Ovary (tissue), 7 donors: ENCODE measurements at regions not wholly inside any gene's neighbourhood (a gene's known extent, or its start where the extent isn't known, plus 50 kb on each side); places are given as distances from the start of the nearest gene placed in this dataset.

Experiments used
- DNase-seq, 5 donors: peaks; one replicate each; pipeline ENCODE4 v3.0.0-alpha.2; 2019 to 2020
- H3K27ac ChIP-seq, 2 donors: fragments of 200-600 bp; one replicate each; pipeline versions ENCODE4 v1.5.1 to v1.8.0; 2019 to 2022
- H3K27me3 ChIP-seq: fragments of 200-600 bp; one replicate; pipeline ENCODE4 v1.8.0; 2022
- H3K36me3 ChIP-seq: fragments of 200-600 bp; sonication (generic); one replicate; pipeline ENCODE4 v1.5.1; 2019
- H3K4me1 ChIP-seq: one replicate; pipeline ENCODE4 v1.8.1; 2013; ENCODE audit warnings: mild to moderate bottlenecking, moderate library complexity; ENCODE audit not compliant: insufficient read depth
- H3K4me3 ChIP-seq: fragments of 200-600 bp; sonication (generic); one replicate; pipeline ENCODE4 v1.5.1; 2017
- H3K9me3 ChIP-seq, 2 donors: fragments of 200-600 bp in 1 of 2; sonication (generic) in 1 of 2; one replicate each; pipeline versions ENCODE4 v1.5.1 to v1.8.1; 2013 to 2019; ENCODE audit warnings: mild to moderate bottlenecking in 1 of 2, moderate library complexity in 1 of 2
- CTCF ChIP-seq, 3 donors: fragments of 450-650 bp in 2 of 3; fragments of 200-600 bp in 1 of 3; IDR thresholded peaks; one replicate each; pipeline versions ENCODE4 v1.5.1 to v1.8.0; 2016 to 2022; ENCODE audit warnings: antibody characterized with exemption in 3 of 3, mild to moderate bottlenecking in 1 of 3
- EP300 ChIP-seq: sonication (generic); formaldehyde crosslinking; IDR thresholded peaks from one replicate; pipeline ENCODE4 v1.6.1; 2017; ENCODE audit warnings: antibody characterized with exemption
- POLR2A ChIP-seq: fragments of 450-650 bp; IDR thresholded peaks from one replicate; pipeline ENCODE4 v1.6.1; 2017; ENCODE audit warnings: antibody characterized with exemption, mild to moderate bottlenecking, moderate library complexity
- WGBS, 3 donors: extraction: QIAGEN DNeasy Blood & Tissue Kit in 1 of 3; methylation state at CpG; one replicate each; pipeline versions ENCODE4 v1.1.5 to v1.1.7; 2013 to 2017; 5-methylcytosine and 5-hydroxymethylcytosine counted together
- intact Hi-C, 4 donors: fragments of 100-400 bp; cut with DNase I; formaldehyde crosslinking; loops; one replicate each; pipeline versions ENCODE4 v1.11.0 to v1.15.1; 2022 to 2023
- donor health status: DM: no; HTN: no; CAD: no; lungs with moderate emphysema.
- donor health status: DM: no; HTN: no; CAD: no.
- donor health status: Bipolar disorder and iron deficiency.
- donor health status: DM: no; HTN: no; CAD: no.
- donor health status: DM: yes; HTN: yes; CAD: no.

- Histone ChIP-seq H3K4me3 (no peak overlapping the region), H3K27me3 (no peaks in the 10 kb centered on the region), H3K4me1 (peaks cover under 1% of the 10 kb centered on the region), H3K36me3 (no peaks in the 10 kb centered on the region), H3K9me3 (no peaks in the 10 kb centered on the region), H3K27ac (no peak overlapping the region)
- intact Hi-C loops, result no loop called here
- no peak for TF ChIP-seq POLR2A
- TF ChIP-seq CTCF (IDR thresholded peaks at IDR 0.05), result no peak
- TF ChIP-seq EP300, result no peak
- no peak for DNase-seq
- WGBS, 3 donors, result 80 to 92% (median 90%) methylated on average over 10 of the region's 10 CpGs
These were observed 106.1 kb upstream of the CITED2 start for GRCh38 chr6:139480356-139481165.

GRCh38 chr6:139479433-139480222 is 105.2 kb upstream of the CITED2 start:
- intact Hi-C loops, result loop anchor here in 1 of 4 donors (10.0 kb wide), 1 partner anchor 105 kb away; the partner anchor contains the start of gene CITED2
- Histone ChIP-seq H3K27ac (no peak overlapping the region), H3K9me3 (no peaks in the 10 kb centered on the region), H3K36me3 (no peaks in the 10 kb centered on the region), H3K4me3 (no peak overlapping the region), H3K27me3 (no peaks in the 10 kb centered on the region), H3K4me1 (peaks cover 4% of the 10 kb centered on the region)
- DNase-seq, result no peak
- WGBS, 3 donors, result 84 to 87% (median 85%) methylated on average over 8 of the region's 8 CpGs
- TF ChIP-seq CTCF (IDR thresholded peaks at IDR 0.05), result no peak
- no peak for TF ChIP-seq POLR2A
- no peak for TF ChIP-seq EP300

- no peak for TF ChIP-seq POLR2A
- TF ChIP-seq CTCF (IDR thresholded peaks at IDR 0.05), result no peak
- intact Hi-C loops, result loop anchor here in 1 of 4 donors (10.0 kb wide), 1 partner anchor 101 kb away; the partner anchor contains the start of gene CITED2
- no peak for DNase-seq
- no peaks in the 10 kb centered on the region for H3K27me3 ChIP-seq
- no peaks in the 10 kb centered on the region for H3K36me3 ChIP-seq
- peaks cover 8% of the 10 kb centered on the region for H3K4me1 ChIP-seq
- WGBS, 3 donors, result 76 to 84% (median 77%) methylated on average over 4 of the region's 4 CpGs
- H3K4me3 ChIP-seq, result no peak overlapping the region
- H3K9me3 ChIP-seq, result no peaks in the 10 kb centered on the region
- peak overlapping the region in 1 of 2 donors; percentile 83 for H3K27ac ChIP-seq
These were observed 101.2 kb upstream of the CITED2 start for GRCh38 chr6:139475646-139476045.

GRCh38 chr6:139475241-139475640 is 100.8 kb upstream of the CITED2 start:
- no peak for DNase-seq
- no peak for TF ChIP-seq POLR2A
- no peak for TF ChIP-seq EP300
- TF ChIP-seq CTCF (IDR thresholded peaks at IDR 0.05), result no peak
- WGBS, 3 donors, result 61 to 77% (median 73%) methylated on average over 5 of the region's 5 CpGs
- Histone ChIP-seq H3K27ac (peak overlapping the region in 1 of 2 donors; percentile 83), H3K27me3 (no peaks in the 10 kb centered on the region), H3K36me3 (no peaks in the 10 kb centered on the region), H3K9me3 (no peaks in the 10 kb centered on the region), H3K4me3 (no peak overlapping the region), H3K4me1 (peaks cover 8% of the 10 kb centered on the region)
- intact Hi-C loops, result loop anchor here in 1 of 4 donors (10.0 kb wide), 1 partner anchor 100 kb away; the partner anchor contains the start of gene CITED2
